ENCODE measurements at regions not wholly inside any gene's neighbourhood (a gene's known extent, or its start where the extent isn't known, plus 50 kb on each side); places are given as distances from the start of the nearest gene placed in this dataset.

- TF ChIP-seq EZH2 (IDR thresholded peaks at IDR 0.05; ENCODE audit: low read length) (no peak), CTCF (optimal IDR thresholded peaks at IDR 0.05 in 1 of 3, IDR thresholded peaks at IDR 0.05 in 1 of 3, conservative IDR thresholded peaks at IDR 0.05 in 1 of 3; ENCODE audit: extremely low read depth in 1 of 3, insufficient read depth in 2 of 3, low read length in 3 of 3) (no peak)
Measured at GRCh38 chr9:31412081-31412480, 972.4 kb upstream of the ACO1 start.

Measured in keratinocyte (primary cell).